HG02885 (cell line): ENCODE measurements at regions not wholly inside any gene's neighbourhood (a gene's known extent, or its start where the extent isn't known, plus 50 kb on each side); places are given as distances from the start of the nearest gene placed in this dataset.
"Not testable (repeated sequence)": the region's sequence is repeated elsewhere in the genome, so short reads cannot be mapped to it uniquely, and the experiment has no call there.

Experiments
- ATAC-seq: cut with Tn5 transposase; IDR thresholded peaks from one replicate; pipeline ENCODE4 v1.9.1; 2021; ENCODE audit warnings: mild to moderate bottlenecking; ENCODE audit not compliant: unreplicated experiment, poor library complexity

DNA sequence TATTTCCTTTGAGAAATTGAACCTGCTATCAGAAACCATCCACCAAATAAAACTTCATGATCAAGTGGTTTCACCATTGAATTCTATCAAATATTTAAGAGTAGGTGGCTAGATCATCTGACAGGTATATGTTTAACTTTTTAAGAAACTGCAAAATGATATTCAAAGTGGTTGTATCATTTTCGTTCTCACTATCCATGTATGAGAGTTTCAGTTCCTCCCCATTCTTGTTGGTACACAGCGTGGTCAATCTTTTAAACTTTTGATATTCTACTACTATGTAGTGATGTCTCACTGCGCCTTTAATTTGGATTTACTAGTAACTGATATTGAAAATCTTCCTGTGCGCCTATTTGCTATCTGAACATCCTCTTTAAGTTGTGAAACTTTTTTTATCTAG is 163.7 kb downstream of the CYB561 start:
- ATAC-seq, result peak; percentile 45

DNA sequence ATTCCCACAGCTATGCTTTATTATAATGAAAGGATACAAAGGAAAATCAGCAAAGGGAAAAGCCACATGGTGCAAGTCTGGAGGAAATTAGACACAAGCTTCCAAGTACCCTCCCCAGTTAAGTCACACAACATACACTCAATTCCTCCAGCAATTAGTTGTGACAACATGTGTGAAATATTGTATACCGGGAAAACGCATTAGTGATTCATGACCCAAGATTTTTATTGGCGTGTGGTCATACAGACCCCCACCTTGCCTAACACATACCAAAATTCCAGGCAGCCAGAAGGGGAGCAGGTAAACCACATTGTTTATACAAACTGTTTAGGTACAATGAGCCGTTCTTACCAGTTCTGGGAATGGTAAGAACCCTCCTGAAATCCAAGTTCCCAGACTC is 160.6 kb downstream of the CYB561 start:
- no peak for ATAC-seq

DNA sequence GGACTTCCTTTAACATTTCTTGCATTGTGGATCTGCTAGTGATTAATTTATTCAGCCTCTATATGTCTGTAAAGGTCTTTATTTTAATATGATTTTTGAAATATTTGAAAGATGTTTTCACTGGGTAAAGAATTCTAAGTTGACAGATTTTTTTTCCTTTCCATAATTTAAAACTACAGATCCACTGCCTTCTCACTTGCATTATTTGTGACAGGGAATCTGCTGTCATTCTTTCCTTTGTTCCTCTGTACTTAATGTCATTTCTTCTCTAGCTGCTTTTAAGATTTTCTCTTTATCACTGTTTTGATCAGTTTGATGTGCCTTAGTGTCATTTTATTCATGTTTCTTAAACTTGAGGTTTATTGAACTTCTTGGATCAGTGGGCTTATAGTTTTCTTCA is 159.9 kb downstream of the CYB561 start:
- ATAC-seq, result no peak

DNA sequence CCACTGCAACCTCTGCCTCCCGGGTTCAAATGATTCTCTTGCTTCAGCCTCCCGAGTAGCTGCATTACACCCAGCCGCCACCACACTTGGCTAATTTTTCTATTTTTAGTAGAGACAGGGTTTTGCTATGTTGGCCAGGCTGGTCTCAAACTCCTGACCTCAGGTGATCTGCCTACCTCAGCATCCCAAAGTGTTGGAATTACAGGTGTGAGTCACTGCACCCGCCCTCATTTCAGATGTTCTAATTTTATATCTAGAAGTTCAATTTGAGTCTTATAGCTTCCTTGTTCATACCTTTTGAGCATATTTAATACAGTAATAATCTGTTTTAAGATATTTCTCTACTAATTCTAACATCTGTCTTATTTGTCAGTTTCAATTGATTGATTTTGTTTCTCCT is 159.1 kb downstream of the CYB561 start:
- ATAC-seq, result not testable (repeated sequence)

DNA sequence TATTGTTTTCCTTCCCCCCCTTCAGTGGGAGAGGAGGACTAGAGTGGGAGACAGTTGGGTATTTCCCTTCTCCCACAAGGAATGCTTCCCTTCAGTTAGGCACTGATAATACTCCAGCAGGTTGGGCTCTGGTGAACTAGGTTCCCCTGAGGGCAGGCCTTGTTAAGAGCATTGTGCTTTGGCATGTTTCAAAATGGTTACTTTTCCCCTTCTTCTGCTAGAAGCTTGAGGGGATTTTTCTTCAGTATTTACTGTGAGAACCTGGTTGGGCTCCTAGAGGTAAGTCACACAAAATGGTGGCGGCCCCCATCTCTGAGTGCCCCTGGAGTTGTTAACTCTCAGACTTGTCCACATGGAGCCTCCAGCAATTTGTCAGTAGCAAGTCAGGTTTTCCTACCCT is 156.2 kb downstream of the CYB561 start:
- ATAC-seq, result no peak

DNA sequence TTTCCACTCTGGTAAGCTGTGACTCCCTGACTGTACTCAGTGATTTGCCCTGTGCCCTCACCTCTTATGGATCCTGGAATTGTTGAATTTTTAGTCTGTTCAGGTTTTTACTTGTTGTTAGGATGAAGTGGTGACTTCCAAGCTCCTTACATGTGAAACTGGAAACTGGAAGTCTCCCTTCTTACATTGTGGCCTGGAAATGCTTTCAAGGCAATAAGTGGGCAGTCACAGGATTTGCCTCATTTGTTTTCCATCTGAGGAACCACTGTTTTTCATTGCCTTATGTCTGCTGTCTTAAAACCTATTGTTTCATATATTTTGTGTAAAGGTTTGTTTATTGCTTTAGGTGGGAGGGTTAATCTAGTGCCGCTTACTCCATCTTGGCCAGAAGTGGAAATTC is 155.8 kb downstream of the CYB561 start:
- no peak for ATAC-seq

DNA sequence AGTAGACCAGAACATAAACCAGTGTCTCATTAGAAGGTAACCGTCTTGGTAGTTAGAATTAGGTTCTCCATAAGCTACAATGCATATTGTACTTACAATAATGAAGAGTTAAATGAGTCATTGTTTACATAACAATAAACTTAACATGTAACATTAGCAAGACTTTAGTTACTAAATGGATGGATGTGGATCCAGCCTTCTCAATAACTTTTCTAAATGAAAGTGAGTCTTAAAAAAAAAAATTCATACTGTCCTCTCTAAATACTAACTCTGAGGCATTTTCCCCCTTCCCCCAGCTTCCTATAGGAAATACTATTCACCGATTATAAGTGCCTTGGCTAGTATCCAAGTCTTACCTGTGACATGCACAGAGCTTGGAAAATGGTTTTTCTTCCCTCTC is 155.3 kb downstream of the CYB561 start:
- ATAC-seq, result no peak

DNA sequence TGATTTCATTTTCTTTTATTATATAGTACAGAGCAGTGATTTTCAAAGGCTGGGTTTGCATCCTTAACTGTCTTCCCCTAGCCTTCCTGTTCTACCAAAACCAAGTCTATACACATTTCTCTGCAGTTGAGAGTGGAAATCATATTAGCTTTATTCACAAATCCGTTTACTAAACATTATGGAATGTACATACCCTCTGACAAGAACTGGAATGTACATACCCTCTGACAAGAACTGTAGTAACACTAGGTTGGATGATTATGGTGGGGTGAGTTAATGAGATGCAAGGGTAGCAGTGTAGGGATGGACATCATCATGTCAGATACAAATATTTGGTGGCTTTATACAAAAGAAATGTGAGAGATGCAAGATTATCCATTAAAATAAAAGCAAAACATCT is 154.8 kb downstream of the CYB561 start:
- ATAC-seq, result no peak

DNA sequence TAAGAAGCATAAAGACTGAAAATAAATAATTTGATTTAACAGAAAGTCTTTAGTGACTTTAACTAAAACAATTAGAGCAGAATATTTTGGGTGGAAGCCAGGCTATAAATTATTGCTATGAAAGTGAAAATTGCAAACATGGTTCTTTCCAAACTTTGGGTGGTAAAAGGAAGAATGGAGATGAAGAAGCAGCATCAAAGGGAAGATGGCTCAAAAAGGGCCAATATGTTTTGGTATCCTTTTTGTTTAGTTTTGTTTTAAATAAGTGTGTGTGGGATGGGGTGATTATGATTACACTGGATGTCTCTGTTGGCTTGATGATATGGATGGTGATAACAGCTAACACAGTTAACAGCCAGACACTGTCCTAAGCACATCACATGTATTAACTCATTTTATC is 153.7 kb downstream of the CYB561 start:
- no peak for ATAC-seq

DNA sequence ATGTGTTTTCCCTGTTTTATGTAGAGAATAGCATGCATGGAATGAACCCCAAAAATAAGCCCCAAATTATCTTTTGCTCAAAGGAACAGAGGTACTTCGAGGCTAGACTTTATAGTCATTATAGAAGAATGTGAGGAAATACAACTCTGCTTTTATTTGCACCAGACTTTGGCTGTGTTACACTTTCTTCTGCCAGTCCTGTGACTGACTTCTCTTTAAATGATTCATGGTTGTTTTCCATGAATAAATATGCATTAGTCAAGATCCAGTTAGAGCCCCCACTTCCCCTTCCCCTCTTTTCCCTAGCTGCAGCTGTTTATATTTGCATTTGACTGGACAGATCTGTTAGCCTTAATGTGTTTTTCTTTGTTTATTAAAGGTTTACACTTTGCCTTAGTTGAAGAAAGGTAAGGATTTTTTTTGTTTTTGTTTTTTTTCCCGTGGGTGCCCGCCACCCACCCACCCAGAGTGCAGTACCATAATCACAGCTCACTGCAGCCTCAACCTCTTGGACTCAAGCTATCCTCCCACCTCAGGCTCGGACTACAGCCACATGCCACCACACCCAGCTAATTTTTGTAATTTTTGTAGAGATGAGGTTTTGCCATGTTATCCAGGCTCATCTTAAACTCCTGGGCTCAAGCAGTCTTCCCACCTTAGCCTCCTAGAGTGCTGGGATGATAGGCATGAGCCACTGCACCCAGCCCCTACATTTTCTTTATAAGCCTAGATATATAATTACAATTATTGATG is 152.6 kb downstream of the CYB561 start:
- no peak for ATAC-seq

DNA sequence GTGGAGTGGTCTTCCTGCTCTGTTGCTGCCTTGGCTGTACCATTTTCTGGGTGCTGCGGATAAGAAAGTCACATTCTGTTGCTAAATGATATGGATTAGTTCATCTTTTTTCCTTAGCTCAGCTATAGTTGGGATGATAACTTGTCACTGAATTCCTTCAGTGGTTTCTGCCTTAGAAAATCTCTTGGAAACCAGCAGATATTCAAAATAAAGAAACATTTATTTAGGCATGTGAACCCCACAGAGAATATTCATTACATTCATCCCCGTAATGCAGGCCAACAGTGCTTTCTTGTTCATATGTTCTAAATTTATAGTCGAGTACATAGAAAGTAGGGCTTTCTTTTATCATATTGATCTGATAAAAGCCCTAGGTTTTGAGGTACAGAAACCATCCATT is 151.3 kb downstream of the CYB561 start:
- no peak for ATAC-seq

DNA sequence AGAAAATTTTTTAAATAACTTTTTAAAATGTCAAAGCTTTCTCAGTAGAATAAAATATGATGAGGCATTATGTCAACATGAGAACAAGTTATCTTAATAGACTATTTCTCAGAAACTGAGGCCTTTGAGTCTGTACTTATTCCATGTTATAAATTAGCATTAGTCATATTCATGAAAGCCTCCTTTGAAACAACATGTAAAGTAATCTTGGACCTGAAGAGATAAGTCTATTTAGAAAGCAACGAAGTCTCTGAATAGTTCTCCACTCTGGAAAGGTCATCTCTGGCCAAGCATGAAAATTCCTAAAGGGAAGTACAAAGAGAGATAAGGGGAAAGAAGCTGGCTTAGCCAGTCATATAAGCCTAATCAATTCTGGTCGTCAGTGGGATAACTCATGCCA is 150.8 kb downstream of the CYB561 start:
- ATAC-seq, result no peak

DNA sequence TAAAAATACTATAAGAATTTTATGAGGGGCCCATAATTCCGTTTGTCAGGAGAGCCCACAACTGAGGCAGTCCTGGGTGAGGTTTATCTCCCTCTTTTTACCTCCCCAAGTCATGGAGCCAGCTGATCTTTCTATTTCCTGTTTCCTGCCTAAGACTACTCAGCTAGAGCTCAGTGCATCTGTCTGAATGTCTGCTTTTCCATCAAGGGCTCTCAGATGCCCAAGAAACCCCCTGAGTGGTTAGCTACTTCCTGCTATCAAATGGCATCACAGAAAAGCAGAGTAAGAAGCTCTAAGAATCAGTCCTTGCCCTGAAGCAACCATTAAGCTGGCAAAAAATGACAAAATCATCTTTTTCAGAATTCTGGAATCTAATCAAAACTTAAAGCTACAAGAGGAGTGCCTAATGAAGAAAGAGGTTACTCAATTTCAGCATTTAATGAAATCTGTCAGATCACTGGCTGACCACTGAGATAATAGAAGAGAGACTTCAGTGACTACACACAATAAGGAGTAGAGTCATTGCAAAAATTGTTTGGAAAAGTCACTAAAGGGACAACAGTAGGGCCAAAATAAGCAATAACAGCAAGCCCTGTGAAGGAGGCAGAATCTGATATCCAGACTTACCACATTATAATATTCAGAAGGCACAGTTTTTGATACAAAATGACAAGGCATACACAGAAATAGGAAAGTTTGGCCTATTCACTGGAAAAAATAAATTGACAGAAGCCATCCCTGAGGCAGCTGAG is 150.1 kb downstream of the CYB561 start:
- no peak for ATAC-seq

DNA sequence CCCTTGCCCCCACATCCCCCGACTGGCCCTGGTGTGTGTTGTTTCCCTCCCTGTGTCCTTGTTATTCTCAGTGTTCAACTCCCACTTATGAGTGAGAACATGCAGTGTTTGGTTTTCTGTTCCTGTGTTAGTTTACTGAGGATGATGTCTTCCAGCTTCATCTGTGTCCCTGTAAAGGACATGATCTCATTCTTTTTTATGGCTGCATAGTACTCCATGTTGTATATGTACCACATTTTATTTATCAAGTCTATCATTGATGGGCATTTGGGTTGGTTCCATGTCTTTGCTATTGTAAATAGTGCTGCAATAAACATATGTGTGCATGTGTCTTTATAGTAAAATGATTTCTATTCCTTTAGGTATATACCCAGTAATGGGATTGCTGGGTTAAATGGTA is 147.2 kb downstream of the CYB561 start:
- ATAC-seq, result not testable (repeated sequence)

DNA sequence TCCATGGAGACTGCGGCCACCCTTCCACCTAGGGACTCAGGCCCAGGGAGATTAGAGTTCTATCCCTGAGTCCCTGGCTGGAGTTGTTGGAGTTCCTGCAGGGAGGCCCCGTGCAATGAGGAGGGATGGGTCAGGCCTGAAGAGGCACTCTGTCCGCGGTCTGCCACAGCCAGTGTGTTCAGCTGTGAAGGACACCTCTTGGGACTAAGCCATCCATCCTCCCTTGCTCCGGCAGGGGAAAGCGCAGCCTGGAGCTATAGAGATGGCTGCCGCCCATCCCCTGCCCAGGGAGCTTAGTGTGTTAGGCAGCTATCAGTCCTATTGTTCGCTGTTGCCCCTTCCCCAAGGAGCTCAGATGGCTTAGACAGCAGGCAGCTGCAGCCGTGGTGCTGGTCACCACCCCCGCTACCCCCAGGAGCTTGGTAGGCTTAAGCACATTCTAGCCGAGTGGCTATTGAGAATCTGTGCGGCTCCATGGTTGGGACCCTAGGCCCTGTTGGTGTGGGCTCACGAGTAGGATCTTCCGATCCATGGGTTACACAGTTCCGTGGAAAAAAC is 141.3 kb downstream of the CYB561 start:
- no peak for ATAC-seq

DNA sequence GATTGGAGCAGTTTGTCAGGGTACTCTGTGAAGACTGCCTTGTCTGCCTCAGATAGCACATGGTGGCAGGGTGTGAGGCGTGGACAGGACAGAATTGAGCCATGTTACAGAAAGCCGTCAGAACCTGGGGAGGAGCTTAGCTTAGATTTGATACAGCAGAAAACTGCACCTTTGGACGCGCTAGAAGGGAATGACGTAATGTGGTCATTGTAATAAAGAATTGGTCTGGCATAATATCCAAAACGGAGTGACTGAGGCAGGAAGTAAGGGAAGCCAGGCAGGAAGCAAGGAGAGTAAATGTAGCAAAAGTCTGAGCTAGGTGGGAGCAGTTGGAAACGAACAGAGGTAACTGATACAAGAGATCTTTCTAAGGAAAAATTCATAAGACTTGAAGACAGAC is 140.2 kb downstream of the CYB561 start:
- no peak for ATAC-seq

DNA sequence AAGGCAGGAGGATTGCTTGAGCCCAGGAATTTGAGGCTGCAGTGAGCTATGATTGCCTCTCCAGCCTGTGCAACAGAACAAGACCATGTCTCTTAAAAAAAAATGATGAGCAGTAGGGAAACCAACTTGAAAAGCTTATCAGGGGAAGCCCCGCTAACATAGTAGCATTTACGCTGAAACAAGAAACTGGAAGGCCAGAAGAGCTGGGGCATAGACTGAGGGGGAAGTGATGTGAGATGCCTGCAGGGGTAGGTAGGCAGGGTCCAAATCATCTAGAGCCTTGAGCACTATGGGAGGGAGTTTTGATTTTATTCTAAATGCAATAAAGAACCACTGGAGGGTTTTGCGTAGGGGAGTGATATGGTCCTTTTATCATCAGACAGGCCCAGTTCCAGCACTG is 139.3 kb downstream of the CYB561 start:
- no peak for ATAC-seq

DNA sequence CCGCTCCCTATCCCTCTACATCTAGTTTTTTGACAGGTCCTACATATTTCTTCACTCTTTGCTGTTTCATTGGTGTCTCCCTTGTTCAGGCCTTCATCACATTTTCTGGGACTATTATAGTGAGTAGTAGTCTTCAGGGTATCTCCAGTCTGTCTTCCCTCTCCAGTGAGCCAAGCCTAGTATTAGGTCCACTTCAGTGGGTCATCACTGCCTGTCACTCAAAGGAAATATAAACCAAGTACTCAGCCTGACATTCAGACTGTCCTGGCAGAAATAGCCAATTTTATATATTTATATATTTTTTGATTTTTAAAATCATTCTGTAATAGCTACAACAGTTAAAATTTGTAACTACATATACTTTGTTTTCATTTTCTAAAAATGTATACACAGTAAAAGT is 137.8 kb downstream of the CYB561 start:
- no peak for ATAC-seq

DNA sequence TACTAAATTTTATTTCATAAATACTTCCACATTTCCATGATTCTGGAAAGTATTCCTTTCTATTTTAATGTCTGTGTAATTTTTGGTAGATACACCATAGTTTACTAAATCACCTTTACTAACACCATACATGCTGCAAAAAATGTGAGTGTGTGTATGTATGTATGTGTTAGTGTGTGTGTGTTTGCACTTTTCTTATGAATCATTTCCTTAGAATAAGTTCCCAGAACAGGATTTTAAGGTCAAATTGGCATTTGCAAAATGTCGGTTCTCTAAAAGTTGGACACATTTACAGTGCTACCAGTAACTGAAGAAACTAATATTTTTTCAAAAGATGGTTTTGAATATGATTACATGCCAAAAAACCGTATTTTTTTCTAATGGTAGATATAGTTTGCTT is 137.1 kb downstream of the CYB561 start:
- no peak for ATAC-seq

DNA sequence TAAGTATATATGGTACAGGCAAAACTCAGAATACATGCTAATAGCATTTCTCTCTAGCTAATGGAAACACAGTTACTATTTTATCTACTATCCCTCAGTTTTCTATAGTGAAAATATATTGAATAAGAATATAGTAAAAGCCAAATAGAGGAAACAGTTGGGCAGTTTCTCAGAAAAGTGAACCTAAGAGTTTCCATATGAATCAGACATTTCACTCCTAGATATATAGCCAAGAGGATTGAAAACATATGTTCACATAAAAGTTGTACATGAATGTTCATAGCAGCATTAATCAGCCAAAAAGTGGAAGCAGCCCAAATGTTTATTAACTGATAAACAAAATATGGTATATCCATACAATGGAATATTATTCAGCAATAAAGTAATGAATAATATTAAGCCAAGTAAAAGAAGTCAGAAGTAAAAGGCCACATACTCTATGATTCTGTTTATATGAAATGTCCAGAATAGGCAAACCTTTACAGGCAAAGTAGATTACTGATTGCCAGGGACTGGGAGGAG is 134.6 kb downstream of the CYB561 start:
- ATAC-seq, result no peak

DNA sequence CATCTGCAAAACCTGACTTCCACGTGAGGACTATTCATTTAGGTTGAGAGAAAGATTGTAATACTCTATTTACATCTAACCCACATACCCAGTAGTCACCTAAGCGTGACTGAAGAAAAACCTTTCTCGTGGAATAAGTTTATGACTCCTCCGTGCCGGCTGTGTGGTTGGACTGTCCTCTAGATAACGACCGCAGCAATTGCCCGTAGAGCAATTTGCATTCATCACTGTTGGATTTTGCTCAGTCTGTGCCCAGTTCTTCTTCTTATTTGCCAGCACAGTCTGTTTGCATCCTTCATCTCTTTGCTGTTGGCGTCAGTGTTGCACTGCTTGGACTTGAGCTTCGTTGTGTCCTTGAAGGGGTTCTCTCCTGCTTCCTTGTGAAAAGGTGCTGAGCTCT is 131.3 kb downstream of the CYB561 start:
- ATAC-seq, result no peak
